Spinal cord (tissue), 9 donors: ENCODE measurements at regions not wholly inside any gene's neighbourhood (a gene's known extent, or its start where the extent isn't known, plus 50 kb on each side); places are given as distances from the start of the nearest gene placed in this dataset.

ENCODE experiments used
- DNase-seq, 6 donors: peaks; one replicate each; pipeline versions ENCODE4 v3.0.0 to v3.0.0-alpha.2; 2013 to 2015; ENCODE audit warnings: low spot score in 6 of 6, low read depth in 4 of 6
- H3K27ac ChIP-seq: one replicate; pipeline ENCODE4 v1.5.1; 2013; ENCODE audit warnings: low read depth, low read length, control low read depth
- H3K27me3 ChIP-seq: one replicate; pipeline ENCODE4 v1.6.1; 2013; ENCODE audit warnings: low read length; ENCODE audit not compliant: control insufficient read depth, insufficient read depth
- H3K36me3 ChIP-seq: one replicate; pipeline ENCODE4 v1.6.1; 2013; ENCODE audit warnings: low read length; ENCODE audit not compliant: control insufficient read depth, insufficient read depth
- H3K4me1 ChIP-seq: one replicate; pipeline ENCODE4 v1.6.1; 2013; ENCODE audit warnings: low read length; ENCODE audit not compliant: control insufficient read depth, insufficient read depth
- H3K4me3 ChIP-seq: one replicate; pipeline ENCODE4 v1.5.1; 2013; ENCODE audit warnings: low read depth, low read length, control low read depth
- H3K9me3 ChIP-seq: one replicate; pipeline ENCODE4 v1.6.1; 2013; ENCODE audit warnings: low read length; ENCODE audit not compliant: control insufficient read depth, insufficient read depth
- WGBS: methylation state at CpG from one replicate; pipeline ENCODE4 v1.1.5; 2013; ENCODE audit warnings: missing lambda C conversion rate; ENCODE audit not compliant: insufficient coverage; 5-methylcytosine and 5-hydroxymethylcytosine counted together
- donor health status: healthy.

DNA sequence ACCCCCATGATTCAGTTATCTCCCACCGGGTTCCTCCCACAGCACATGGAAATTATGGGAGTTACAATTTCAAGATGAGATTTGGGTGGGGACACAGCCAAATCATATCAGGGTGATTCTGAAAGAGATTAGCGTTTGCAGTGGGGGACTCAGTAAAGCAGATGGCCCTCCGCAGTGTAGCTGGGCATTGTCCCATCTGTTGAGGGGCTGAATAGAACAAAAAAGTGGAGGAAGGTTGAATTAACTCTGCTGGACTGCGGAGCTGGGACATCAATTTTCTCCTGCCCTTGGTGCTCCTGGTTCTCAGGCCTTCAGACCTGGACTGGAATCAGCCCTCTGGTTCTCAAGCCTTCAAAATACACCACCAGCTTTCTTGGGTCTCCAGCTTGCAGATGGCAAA, 55.2 kb upstream of the CACNA1A start:
- no peak overlapping the region for H3K27ac ChIP-seq
- 84% methylated on average over 3 of the region's 4 CpGs for WGBS
- no peaks in the 10 kb centered on the region for H3K36me3 ChIP-seq
- H3K4me1 ChIP-seq: no peaks in the 10 kb centered on the region
- H3K9me3 ChIP-seq: no peaks in the 10 kb centered on the region
- no peak for DNase-seq
- H3K27me3 ChIP-seq: no peaks in the 10 kb centered on the region
- H3K4me3 ChIP-seq: no peak overlapping the region

- no peak overlapping the region for H3K27ac ChIP-seq
- 48% methylated on average over 3 of the region's 7 CpGs for WGBS
Measured at GRCh38 chr19:13557756-13558398, 51.6 kb upstream of the CACNA1A start.

DNA sequence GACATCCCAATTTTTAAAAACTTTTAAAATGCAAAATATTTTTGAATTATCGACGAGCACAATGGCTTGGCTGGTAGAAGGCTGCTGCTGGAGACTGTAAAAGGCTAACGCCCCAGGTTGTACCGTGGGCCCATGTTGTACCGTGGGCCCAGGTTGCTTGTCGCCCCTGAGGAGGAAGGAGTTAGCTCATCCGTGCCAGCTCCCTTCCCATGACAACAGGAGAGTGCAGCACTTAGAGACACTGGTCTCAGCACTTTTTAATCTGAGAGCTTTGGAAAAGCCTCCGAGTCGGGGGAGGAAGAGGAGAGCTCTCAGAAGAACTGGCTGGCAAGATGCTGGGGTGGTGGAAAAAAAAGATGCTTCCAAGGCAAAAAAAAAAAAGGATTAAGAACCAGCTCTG, 50.3 kb upstream of the CACNA1A start:
- no peak for DNase-seq
- Histone ChIP-seq H3K36me3 (no peaks in the 10 kb centered on the region), H3K4me1 (no peaks in the 10 kb centered on the region), H3K9me3 (no peaks in the 10 kb centered on the region), H3K27me3 (no peaks in the 10 kb centered on the region), H3K4me3 (no peak overlapping the region), H3K27ac (no peak overlapping the region)
- WGBS: 81% methylated on average over 5 of the region's 9 CpGs

More at GRCh38 chr19:13557756-13558398, 51.6 kb upstream of the CACNA1A start:
- no peaks in the 10 kb centered on the region for H3K9me3 ChIP-seq
- peak in 1 of 6 donors; percentile 49 for DNase-seq
- H3K4me1 ChIP-seq: no peaks in the 10 kb centered on the region
- H3K4me3 ChIP-seq: no peak overlapping the region
- no peaks in the 10 kb centered on the region for H3K27me3 ChIP-seq
- H3K36me3 ChIP-seq: no peaks in the 10 kb centered on the region
